IMR-90 (cell line): ENCODE measurements at regions not wholly inside any gene's neighbourhood (a gene's known extent, or its start where the extent isn't known, plus 50 kb on each side); places are given as distances from the start of the nearest gene placed in this dataset.

Experiments
- BHLHE40 ChIP-seq: fragments of 150-350 bp; IDR thresholded peaks from 2 replicates; pipeline ENCODE4 v1.6.1; 2016; ENCODE audit warnings: mild to moderate bottlenecking, low read depth, low read length
- CEBPB ChIP-seq: IDR thresholded peaks from 2 replicates; pipeline ENCODE4 v1.6.1; 2012; ENCODE audit warnings: low read depth, low read length, improper control_type of control experiment
- CTCF ChIP-seq: conservative IDR thresholded peaks from 2 replicates; pipeline ENCODE4 v1.5.1; 2012; ENCODE audit warnings: mild to moderate bottlenecking, low read depth, low read length, improper control_type of control experiment
- ELK1 ChIP-seq: fragments of 150-350 bp; IDR thresholded peaks from 2 replicates; pipeline ENCODE4 v1.6.1; 2016; ENCODE audit warnings: low read depth, mild to moderate bottlenecking, low read length, moderate library complexity, borderline replicate concordance
- FOS ChIP-seq: fragments of 150-350 bp; IDR thresholded peaks from 2 replicates; pipeline ENCODE4 v1.6.1; 2016; ENCODE audit warnings: low read depth, low read length
- MAFK ChIP-seq: IDR thresholded peaks from 2 replicates; pipeline ENCODE4 v1.6.1; 2012; ENCODE audit warnings: low read depth, low read length, improper control_type of control experiment
- MAZ ChIP-seq: IDR thresholded peaks from 2 replicates; pipeline ENCODE4 v1.6.1; 2012; ENCODE audit warnings: low read depth, mild to moderate bottlenecking, low read length, improper control_type of control experiment, moderate library complexity, borderline replicate concordance
- MXI1 ChIP-seq: IDR thresholded peaks from 2 replicates; pipeline ENCODE4 v1.6.1; 2012; ENCODE audit warnings: low read depth, mild to moderate bottlenecking, low read length, moderate library complexity, borderline replicate concordance
- POLR2A ChIP-seq: IDR thresholded peaks from 2 replicates; pipeline ENCODE4 v1.6.1; 2012; ENCODE audit warnings: mild to moderate bottlenecking, low read depth, low read length
- RAD21 ChIP-seq: IDR thresholded peaks from 2 replicates; pipeline ENCODE4 v1.6.1; 2012; ENCODE audit warnings: low read length, improper control_type of control experiment
- RCOR1 ChIP-seq: IDR thresholded peaks from 2 replicates; pipeline ENCODE4 v1.6.1; 2012; ENCODE audit warnings: mild to moderate bottlenecking, low read length, improper control_type of control experiment; ENCODE audit not compliant: insufficient replicate concordance
- RFX5 ChIP-seq: IDR thresholded peaks from 2 replicates; pipeline ENCODE4 v1.8.0; 2012; ENCODE audit warnings: low read depth, mild to moderate bottlenecking, low read length, moderate library complexity
- SMC3 ChIP-seq: fragments of 150-350 bp; IDR thresholded peaks from 2 replicates; pipeline ENCODE4 v1.6.1; 2016; ENCODE audit warnings: low read depth, mild to moderate bottlenecking, antibody characterized with exemption, low read length, moderate library complexity
- USF2 ChIP-seq: fragments of 150-350 bp; IDR thresholded peaks from 2 replicates; pipeline ENCODE4 v1.6.1; 2017; ENCODE audit warnings: mild to moderate bottlenecking, antibody characterized with exemption, low read length, low read depth

GRCh38 chr4:53658029-53658428, 66.7 kb upstream of the LNX1 start:
- TF ChIP-seq CTCF (no peak), USF2 (no peak), ELK1 (no peak), POLR2A (no peak), MXI1 (no peak), FOS (no peak), BHLHE40 (no peak), CEBPB (no peak), RAD21 (no peak), SMC3 (no peak), RFX5 (no peak), RCOR1 (no peak), MAFK (no peak), MAZ (no peak)
